ENCODE measurements at regions not wholly inside any gene's neighbourhood (a gene's known extent, or its start where the extent isn't known, plus 50 kb on each side); places are given as distances from the start of the nearest gene placed in this dataset.
"Not testable (repeated sequence)": the region's sequence is repeated elsewhere in the genome, so short reads cannot be mapped to it uniquely, and the experiment has no call there.

GRCh38 chr1:229865321-229865720 is 201.7 kb upstream of the GALNT2 start:
- H3K18ac ChIP-seq (ENCODE audit: extremely low read depth, low read length); H3K27ac ChIP-seq (ENCODE audit: low read depth, low read length); FAIRE-seq; H4K20me1 ChIP-seq (replicated peaks in 1 of 2; ENCODE audit: control insufficient read depth in 1 of 2, insufficient read depth in 2 of 2, low read length in 2 of 2); H2BK20ac ChIP-seq (ENCODE audit: low read length); H3K4me1 ChIP-seq (replicated peaks in 1 of 4; ENCODE audit: control insufficient read depth in 3 of 4, insufficient read depth in 4 of 4, low read length in 3 of 4); H2AFZ ChIP-seq (ENCODE audit: low read length); H2BK120ac ChIP-seq (replicated peaks; ENCODE audit: low read depth, low read length); POLR2A ChIA-PET (ENCODE audit: partially characterized antibody); H3K79me2 ChIP-seq (ENCODE audit: control insufficient read depth in 1 of 2, insufficient read depth in 2 of 2, low read length in 2 of 2); H2BK15ac ChIP-seq (ENCODE audit: low read length); H2BK5ac ChIP-seq (ENCODE audit: low read depth, low read length); H3K23me2 ChIP-seq (ENCODE audit: low read depth, low read length); H3K36me3 ChIP-seq (ENCODE audit: control insufficient read depth in 2 of 4, insufficient read depth in 4 of 4, low read length in 3 of 4); H3K14ac ChIP-seq (ENCODE audit: insufficient read length); H3K56ac ChIP-seq (replicated peaks; ENCODE audit: insufficient read length, low read depth, low read length); H4K5ac ChIP-seq (ENCODE audit: insufficient read length, low read depth, low read length); H3K9me3 ChIP-seq (ENCODE audit: insufficient read depth in 2 of 2, low read depth in 1 of 2, low read length in 1 of 2); H3K4me3 ChIP-seq (ENCODE audit: extremely low read depth in 1 of 4, insufficient read depth in 2 of 4, low read depth in 3 of 4, low read length in 4 of 4); H3K4me2 ChIP-seq (ENCODE audit: insufficient read depth in 1 of 2, low read depth in 2 of 2, low read length in 2 of 2); H2BK12ac ChIP-seq (ENCODE audit: low read depth, low read length); H3K27me3 ChIP-seq (replicated peaks in 1 of 4; ENCODE audit: control insufficient read depth in 3 of 4, extremely low read depth in 1 of 4, insufficient read depth in 3 of 4, low read length in 3 of 4); H3K9ac ChIP-seq (replicated peaks in 1 of 4; ENCODE audit: extremely low read depth in 1 of 4, low read depth in 3 of 4, low read length in 3 of 4); H3K79me1 ChIP-seq (ENCODE audit: low read depth, low read length); H3K23ac ChIP-seq (ENCODE audit: insufficient read length); H2AK5ac ChIP-seq (ENCODE audit: low read depth, low read length); H4K91ac ChIP-seq (replicated peaks; ENCODE audit: insufficient read length, low read length); DNase-seq (ENCODE audit: low read depth in 1 of 2, low spot score in 2 of 2); H4K8ac ChIP-seq (ENCODE audit: extremely low read depth, insufficient read depth, low read length); H3K4ac ChIP-seq (replicated peaks; ENCODE audit: insufficient read length, low read depth, low read length): not testable (repeated sequence)
- CTCF ChIA-PET (ENCODE audit: partially characterized antibody) = interaction anchor here (1.0 to 1.6 kb wide), 2 partner anchors 12 to 17 kb away, joined by 3 to 4 read pairs; no protein-coding TSS in a partner anchor
- WGBS, 2 experiments (ENCODE audit: extremely low coverage in 1 of 2, insufficient coverage in 1 of 2, insufficient read length in 1 of 2, insufficient replicate concordance in 2 of 2, low coverage in 1 of 2, low lambda C conversion rate in 2 of 2, missing lambda C conversion rate in 1 of 2) = 92% methylated on average over 7 of the region's 32 CpGs; no CpG with 5 or more reads in 1 of the 2 experiments
